Keratinocyte (primary cell): ENCODE measurements at regions not wholly inside any gene's neighbourhood (a gene's known extent, or its start where the extent isn't known, plus 50 kb on each side); places are given as distances from the start of the nearest gene placed in this dataset.

Experiments
- DNase-seq: peaks from one replicate; pipeline ENCODE4 v3.0.0-alpha.2; 2011; ENCODE audit warnings: low read depth, missing footprints, low spot score
- FAIRE-seq: peaks from 2 replicates; lab custom pipeline; 2011; peaks lifted over from hg19 to GRCh38; lab: Jason Lieb, UNC
- H2AFZ ChIP-seq: 2 replicates; pipeline ENCODE4 v1.6.0; 2012; ENCODE audit warnings: low read length, control low read depth, inconsistent platforms; ENCODE audit not compliant: control insufficient read depth
- H3K27ac ChIP-seq: 2 replicates; pipeline ENCODE4 v1.5.1; 2011; ENCODE audit warnings: low read length; ENCODE audit not compliant: control insufficient read depth, insufficient read depth
- H3K27me3 ChIP-seq: 3 replicates; pipeline ENCODE4 v1.6.0; 2011; ENCODE audit warnings: low read length; ENCODE audit not compliant: control insufficient read depth, insufficient read depth; ENCODE audit errors: extremely low read depth
- H3K36me3 ChIP-seq, 2 experiments: 2 replicates in 1 of 2; 3 replicates in 1 of 2; pipeline ENCODE4 v1.5.1; 2011; ENCODE audit warnings: low read length in 2 of 2, mild to moderate bottlenecking in 1 of 2; ENCODE audit not compliant: control insufficient read depth in 2 of 2, insufficient read depth in 2 of 2; ENCODE audit errors: extremely low read depth in 1 of 2
- H3K4me1 ChIP-seq: 3 replicates; pipeline ENCODE4 v1.5.1; 2011; ENCODE audit warnings: low read length; ENCODE audit not compliant: control insufficient read depth, insufficient read depth; ENCODE audit errors: extremely low read depth
- H3K4me2 ChIP-seq: 3 replicates; pipeline ENCODE4 v1.6.0; 2011; ENCODE audit warnings: low read depth, low read length; ENCODE audit not compliant: control insufficient read depth, insufficient read depth; ENCODE audit errors: extremely low read depth
- H3K4me3 ChIP-seq, 3 experiments: fragments of 200-600 bp in 1 of 3; sonication (generic) in 1 of 3; 2 replicates in 2 of 3; 3 replicates in 1 of 3; pipeline ENCODE4 v1.5.1; 2011 to 2016; ENCODE audit warnings: low read length in 3 of 3, mild to moderate bottlenecking in 3 of 3, control low read depth in 2 of 3, inconsistent platforms in 1 of 3, low read depth in 1 of 3, mixed read lengths in 1 of 3, mixed run types in 1 of 3, moderate library complexity in 1 of 3; ENCODE audit not compliant: control insufficient read depth in 2 of 3, insufficient read depth in 2 of 3; ENCODE audit errors: extremely low read depth in 1 of 3
- H3K79me2 ChIP-seq: 2 replicates; pipeline ENCODE4 v1.6.0; 2012; ENCODE audit warnings: low read length; ENCODE audit not compliant: control insufficient read depth, insufficient read depth
- H3K9ac ChIP-seq: 3 replicates; pipeline ENCODE4 v1.6.0; 2011; ENCODE audit warnings: low read length; ENCODE audit not compliant: control insufficient read depth, insufficient read depth; ENCODE audit errors: extremely low read depth
- H3K9me1 ChIP-seq: 3 replicates; pipeline ENCODE4 v1.6.0; 2011; ENCODE audit warnings: low read length; ENCODE audit not compliant: control insufficient read depth, insufficient read depth; ENCODE audit errors: extremely low read depth
- H3K9me3 ChIP-seq: 2 replicates; pipeline ENCODE4 v1.5.1; 2012; ENCODE audit warnings: low read depth, low read length; ENCODE audit not compliant: control insufficient read depth
- H4K20me1 ChIP-seq: 3 replicates; pipeline ENCODE4 v1.6.0; 2011; ENCODE audit warnings: low read length; ENCODE audit not compliant: control insufficient read depth, insufficient read depth; ENCODE audit errors: extremely low read depth
- EZH2 ChIP-seq: IDR thresholded peaks from one replicate; pipeline ENCODE4 v1.6.1; 2012; ENCODE audit warnings: inconsistent platforms, mild to moderate bottlenecking, low read length, moderate library complexity
- dilution Hi-C: fragments of 300-500 bp; cut with MboI; formaldehyde crosslinking; loops from one replicate; pipeline ENCODE4 v1.7.0; 2020; ENCODE audit warnings: low sequenced_read_pairs; ENCODE audit not compliant: extremely low pct_ligation_motif_present
- TF ChIP-seq, protein P1 (sequence below), 3 experiments: IDR thresholded peaks in 1 of 3; conservative IDR thresholded peaks in 1 of 3; optimal IDR thresholded peaks in 1 of 3; 2 replicates in 2 of 3; 3 replicates in 1 of 3; pipeline versions ENCODE3 to v1.5.1; 2011; ENCODE audit warnings: low read length in 3 of 3, mild to moderate bottlenecking in 3 of 3, moderate library complexity in 2 of 3, control low read depth in 1 of 3, inconsistent platforms in 1 of 3; ENCODE audit not compliant: insufficient read depth in 2 of 3; ENCODE audit errors: extremely low read depth in 1 of 3

DNA sequence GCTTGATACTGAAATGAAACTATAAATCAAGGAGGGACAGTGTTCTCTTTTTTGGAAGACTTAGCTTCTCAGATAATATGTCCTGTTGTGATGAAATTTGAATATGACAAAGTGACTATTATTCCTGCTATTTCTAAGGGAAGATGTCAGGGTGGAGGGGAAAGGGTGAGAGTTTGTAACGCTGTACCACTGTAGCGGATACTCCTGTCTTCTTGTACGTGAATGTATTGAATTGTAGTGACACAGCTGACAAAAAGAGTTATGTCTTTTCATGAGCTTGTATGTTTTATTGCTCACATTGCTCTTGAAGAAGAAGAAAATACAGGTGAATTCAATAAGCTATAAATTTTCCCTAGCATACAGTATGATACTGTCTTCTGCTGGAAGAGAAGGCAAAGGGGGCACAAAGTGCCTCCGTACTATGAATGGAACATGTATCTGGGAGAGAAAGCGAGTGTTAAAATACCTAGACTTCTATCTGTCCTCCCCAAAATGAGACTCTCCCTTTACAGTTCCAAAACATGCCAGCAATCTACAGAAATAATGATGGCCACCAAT lies 538.5 kb upstream of the LRRC4C start:
- no peaks in the 10 kb centered on the region for H4K20me1 ChIP-seq
- DNase-seq = no peak
- TF ChIP-seq EZH2 = no peak
- TF ChIP-seq, protein P1, sequence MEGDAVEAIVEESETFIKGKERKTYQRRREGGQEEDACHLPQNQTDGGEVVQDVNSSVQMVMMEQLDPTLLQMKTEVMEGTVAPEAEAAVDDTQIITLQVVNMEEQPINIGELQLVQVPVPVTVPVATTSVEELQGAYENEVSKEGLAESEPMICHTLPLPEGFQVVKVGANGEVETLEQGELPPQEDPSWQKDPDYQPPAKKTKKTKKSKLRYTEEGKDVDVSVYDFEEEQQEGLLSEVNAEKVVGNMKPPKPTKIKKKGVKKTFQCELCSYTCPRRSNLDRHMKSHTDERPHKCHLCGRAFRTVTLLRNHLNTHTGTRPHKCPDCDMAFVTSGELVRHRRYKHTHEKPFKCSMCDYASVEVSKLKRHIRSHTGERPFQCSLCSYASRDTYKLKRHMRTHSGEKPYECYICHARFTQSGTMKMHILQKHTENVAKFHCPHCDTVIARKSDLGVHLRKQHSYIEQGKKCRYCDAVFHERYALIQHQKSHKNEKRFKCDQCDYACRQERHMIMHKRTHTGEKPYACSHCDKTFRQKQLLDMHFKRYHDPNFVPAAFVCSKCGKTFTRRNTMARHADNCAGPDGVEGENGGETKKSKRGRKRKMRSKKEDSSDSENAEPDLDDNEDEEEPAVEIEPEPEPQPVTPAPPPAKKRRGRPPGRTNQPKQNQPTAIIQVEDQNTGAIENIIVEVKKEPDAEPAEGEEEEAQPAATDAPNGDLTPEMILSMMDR (optimal IDR thresholded peaks at IDR 0.05 in 1 of 3, IDR thresholded peaks at IDR 0.05 in 1 of 3, conservative IDR thresholded peaks at IDR 0.05 in 1 of 3; ENCODE audit: extremely low read depth in 1 of 3, insufficient read depth in 2 of 3, low read length in 3 of 3) = no peak
- no peaks in the 10 kb centered on the region for H3K9me3 ChIP-seq
- no peak overlapping the region for H3K4me3 ChIP-seq
- no peak overlapping the region for H3K4me2 ChIP-seq
- H3K27ac ChIP-seq = no peak overlapping the region
- H3K9me1 ChIP-seq = no peaks in the 10 kb centered on the region
- no peaks in the 10 kb centered on the region for H3K36me3 ChIP-seq
- no peaks in the 10 kb centered on the region for H3K27me3 ChIP-seq
- FAIRE-seq = no peak
- H3K4me1 ChIP-seq = no peaks in the 10 kb centered on the region
- H3K79me2 ChIP-seq = no peaks in the 10 kb centered on the region
- H3K9ac ChIP-seq = no peak overlapping the region
- dilution Hi-C loops = no loop called here
- no peak overlapping the region for H2AFZ ChIP-seq

- H3K27ac ChIP-seq = no peak overlapping the region
- no peaks in the 10 kb centered on the region for H4K20me1 ChIP-seq
- H3K79me2 ChIP-seq = no peaks in the 10 kb centered on the region
- no peak for DNase-seq
- no peaks in the 10 kb centered on the region for H3K27me3 ChIP-seq
- dilution Hi-C loops = no loop called here
- no peak for TF ChIP-seq EZH2
- TF ChIP-seq, protein P1 (optimal IDR thresholded peaks at IDR 0.05 in 1 of 3, IDR thresholded peaks at IDR 0.05 in 1 of 3, conservative IDR thresholded peaks at IDR 0.05 in 1 of 3; ENCODE audit: extremely low read depth in 1 of 3, insufficient read depth in 2 of 3, low read length in 3 of 3) = no peak
- FAIRE-seq = no peak
- H3K9me1 ChIP-seq = no peaks in the 10 kb centered on the region
- no peak overlapping the region for H3K4me3 ChIP-seq
- H3K36me3 ChIP-seq = no peaks in the 10 kb centered on the region
- no peaks in the 10 kb centered on the region for H3K4me1 ChIP-seq
- no peak overlapping the region for H3K4me2 ChIP-seq
- no peaks in the 10 kb centered on the region for H3K9me3 ChIP-seq
- no peak overlapping the region for H3K9ac ChIP-seq
- no peak overlapping the region for H2AFZ ChIP-seq
Measured at GRCh38 chr11:41999066-41999465, 539.6 kb upstream of the LRRC4C start.
